ENCODE measurements at regions not wholly inside any gene's neighbourhood (a gene's known extent, or its start where the extent isn't known, plus 50 kb on each side); places are given as distances from the start of the nearest gene placed in this dataset.

DNA sequence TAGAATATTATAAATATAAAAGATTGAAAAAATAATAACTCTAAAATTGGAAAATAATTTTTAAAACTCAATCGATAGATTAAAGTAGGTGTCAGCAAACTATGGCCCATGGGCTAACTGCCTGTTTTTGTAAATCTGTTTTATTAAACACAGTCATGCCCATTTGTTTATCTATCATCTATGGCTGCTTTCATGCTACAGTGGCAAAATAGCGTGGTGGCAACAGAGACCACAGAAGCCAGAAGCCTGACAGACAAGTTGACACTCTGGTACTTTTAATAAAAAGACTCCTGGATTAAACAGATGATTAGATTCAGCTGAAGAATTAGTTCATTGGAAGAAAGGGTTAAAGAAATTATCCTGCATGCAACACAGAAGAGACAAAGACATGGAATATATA is 400.7 kb upstream of the RORB start:
- Histone ChIP-seq H3K9me2 (no peaks in the 10 kb centered on the region), H3K79me2 (ENCODE audit: insufficient read depth) (no peaks in the 10 kb centered on the region), H3K4me1 (ENCODE audit: control insufficient read depth in 1 of 2, insufficient read depth in 2 of 2, low read depth in 1 of 2, low read length in 1 of 2) (no peaks in the 10 kb centered on the region), H3K4me2 (no peak overlapping the region), H3K9me3 (no peaks in the 10 kb centered on the region), H3K4me3 (ENCODE audit: low read depth in 2 of 2, low read length in 1 of 2) (no peak overlapping the region), H3K9ac (no peak overlapping the region), H3F3A (replicated peaks; ENCODE audit: insufficient read depth) (no peaks in the 10 kb centered on the region), H3K27me3 (ENCODE audit: insufficient read depth) (no peaks in the 10 kb centered on the region), H3K36me3 (replicated peaks in 1 of 2; ENCODE audit: control insufficient read depth in 1 of 2, insufficient read depth in 2 of 2, low read length in 1 of 2) (no peaks in the 10 kb centered on the region), H2AFZ (ENCODE audit: low read depth) (no peak overlapping the region), H3K27ac (ENCODE audit: low read depth in 2 of 2, low read length in 1 of 2) (no peak overlapping the region), H4K20me1 (ENCODE audit: insufficient read depth) (no peaks in the 10 kb centered on the region)
- WGBS (ENCODE audit: low lambda C conversion rate) = 20% methylated on average over 2 of the region's 2 CpGs
- no peak for TF ChIP-seq RFX5 (IDR thresholded peaks at IDR 0.05; ENCODE audit: low read length)
- no peak for TF ChIP-seq TCF12 (IDR thresholded peaks at IDR 0.05)
- no peak for TF ChIP-seq SMC3 (IDR thresholded peaks at IDR 0.05; ENCODE audit: low read depth, low read length)
- no peak for TF ChIP-seq POLR2AphosphoS5 (IDR thresholded peaks at IDR 0.05; ENCODE audit: low read depth, low read length)
- TF ChIP-seq TEAD4 (IDR thresholded peaks at IDR 0.05; ENCODE audit: borderline replicate concordance, insufficient read depth) = no peak
- no peak for TF ChIP-seq YY1 (IDR thresholded peaks at IDR 0.05; ENCODE audit: low read depth)
- TF ChIP-seq, protein P1, sequence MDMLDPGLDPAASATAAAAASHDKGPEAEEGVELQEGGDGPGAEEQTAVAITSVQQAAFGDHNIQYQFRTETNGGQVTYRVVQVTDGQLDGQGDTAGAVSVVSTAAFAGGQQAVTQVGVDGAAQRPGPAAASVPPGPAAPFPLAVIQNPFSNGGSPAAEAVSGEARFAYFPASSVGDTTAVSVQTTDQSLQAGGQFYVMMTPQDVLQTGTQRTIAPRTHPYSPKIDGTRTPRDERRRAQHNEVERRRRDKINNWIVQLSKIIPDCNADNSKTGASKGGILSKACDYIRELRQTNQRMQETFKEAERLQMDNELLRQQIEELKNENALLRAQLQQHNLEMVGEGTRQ (IDR thresholded peaks at IDR 0.05; ENCODE audit: borderline replicate concordance, low read depth, low read length) = no peak
- TF ChIP-seq GATA2 (CRISPR knock-in tag; IDR thresholded peaks at IDR 0.05) = no peak
- TF ChIP-seq SIN3A (IDR thresholded peaks at IDR 0.05; ENCODE audit: borderline replicate concordance, low read depth, low read length) = no peak
- TF ChIP-seq, protein P2, sequence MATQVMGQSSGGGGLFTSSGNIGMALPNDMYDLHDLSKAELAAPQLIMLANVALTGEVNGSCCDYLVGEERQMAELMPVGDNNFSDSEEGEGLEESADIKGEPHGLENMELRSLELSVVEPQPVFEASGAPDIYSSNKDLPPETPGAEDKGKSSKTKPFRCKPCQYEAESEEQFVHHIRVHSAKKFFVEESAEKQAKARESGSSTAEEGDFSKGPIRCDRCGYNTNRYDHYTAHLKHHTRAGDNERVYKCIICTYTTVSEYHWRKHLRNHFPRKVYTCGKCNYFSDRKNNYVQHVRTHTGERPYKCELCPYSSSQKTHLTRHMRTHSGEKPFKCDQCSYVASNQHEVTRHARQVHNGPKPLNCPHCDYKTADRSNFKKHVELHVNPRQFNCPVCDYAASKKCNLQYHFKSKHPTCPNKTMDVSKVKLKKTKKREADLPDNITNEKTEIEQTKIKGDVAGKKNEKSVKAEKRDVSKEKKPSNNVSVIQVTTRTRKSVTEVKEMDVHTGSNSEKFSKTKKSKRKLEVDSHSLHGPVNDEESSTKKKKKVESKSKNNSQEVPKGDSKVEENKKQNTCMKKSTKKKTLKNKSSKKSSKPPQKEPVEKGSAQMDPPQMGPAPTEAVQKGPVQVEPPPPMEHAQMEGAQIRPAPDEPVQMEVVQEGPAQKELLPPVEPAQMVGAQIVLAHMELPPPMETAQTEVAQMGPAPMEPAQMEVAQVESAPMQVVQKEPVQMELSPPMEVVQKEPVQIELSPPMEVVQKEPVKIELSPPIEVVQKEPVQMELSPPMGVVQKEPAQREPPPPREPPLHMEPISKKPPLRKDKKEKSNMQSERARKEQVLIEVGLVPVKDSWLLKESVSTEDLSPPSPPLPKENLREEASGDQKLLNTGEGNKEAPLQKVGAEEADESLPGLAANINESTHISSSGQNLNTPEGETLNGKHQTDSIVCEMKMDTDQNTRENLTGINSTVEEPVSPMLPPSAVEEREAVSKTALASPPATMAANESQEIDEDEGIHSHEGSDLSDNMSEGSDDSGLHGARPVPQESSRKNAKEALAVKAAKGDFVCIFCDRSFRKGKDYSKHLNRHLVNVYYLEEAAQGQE (IDR thresholded peaks at IDR 0.05; ENCODE audit: low read depth, low read length) = no peak
- TF ChIP-seq FOXJ3 (CRISPR knock-in tag; IDR thresholded peaks at IDR 0.05) = no peak
- no peak for TF ChIP-seq RCOR1 (IDR thresholded peaks at IDR 0.05; ENCODE audit: low read length)
- TF ChIP-seq, protein P3, sequence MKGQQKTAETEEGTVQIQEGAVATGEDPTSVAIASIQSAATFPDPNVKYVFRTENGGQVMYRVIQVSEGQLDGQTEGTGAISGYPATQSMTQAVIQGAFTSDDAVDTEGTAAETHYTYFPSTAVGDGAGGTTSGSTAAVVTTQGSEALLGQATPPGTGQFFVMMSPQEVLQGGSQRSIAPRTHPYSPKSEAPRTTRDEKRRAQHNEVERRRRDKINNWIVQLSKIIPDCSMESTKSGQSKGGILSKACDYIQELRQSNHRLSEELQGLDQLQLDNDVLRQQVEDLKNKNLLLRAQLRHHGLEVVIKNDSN (IDR thresholded peaks at IDR 0.05; ENCODE audit: borderline replicate concordance, low read depth) = no peak
- no peak for TF ChIP-seq EZH2phosphoT487 (IDR thresholded peaks at IDR 0.05; ENCODE audit: borderline replicate concordance, low read depth)
- CTCF ChIA-PET = no interaction called here
- DNase-seq = no peak
- POLR2A ChIA-PET = no interaction called here

Measured in SK-N-SH (cell line).